ENCODE measurements at regions not wholly inside any gene's neighbourhood (a gene's known extent, or its start where the extent isn't known, plus 50 kb on each side); places are given as distances from the start of the nearest gene placed in this dataset.

DNA sequence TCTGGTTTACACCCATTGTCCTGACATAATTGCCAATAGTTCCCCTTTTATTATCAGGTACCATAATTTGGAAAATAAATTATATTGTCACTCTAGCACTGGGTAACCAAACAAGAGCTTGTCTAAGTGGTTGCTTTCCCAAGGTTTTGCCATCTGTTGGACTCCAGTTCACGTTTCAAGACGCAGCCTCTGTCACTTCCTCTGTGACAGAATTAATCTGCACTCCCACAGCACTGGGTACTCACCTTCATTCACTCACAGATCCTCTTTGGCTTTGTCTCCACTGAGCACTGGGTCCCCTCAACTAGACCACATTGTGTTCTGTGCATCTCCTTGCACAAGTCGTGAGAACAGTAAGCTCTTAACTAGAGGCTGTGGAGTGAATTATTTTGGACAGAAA is 123.6 kb upstream of the JUN start:
- no peaks in the 10 kb centered on the region for H3K27me3 ChIP-seq (ENCODE audit: insufficient read depth, insufficient read length)
- H3K4me3 ChIP-seq (ENCODE audit: insufficient read length, low read depth) = no peak overlapping the region
- H3K9me3 ChIP-seq (ENCODE audit: insufficient read depth, low read length) = no peaks in the 10 kb centered on the region
- H3K9ac ChIP-seq (ENCODE audit: insufficient read length, low read depth) = no peak overlapping the region
- TF ChIP-seq SUZ12 (IDR thresholded peaks at IDR 0.05; ENCODE audit: extremely low read depth, insufficient read depth, insufficient read length) (no peak), YY1 (IDR thresholded peaks at IDR 0.05; ENCODE audit: insufficient read depth, insufficient read length) (no peak), ZNF274 (IDR thresholded peaks at IDR 0.05; ENCODE audit: low read depth, low read length) (no peak)
- no peak for DNase-seq (ENCODE audit: low read depth, low spot score)
- H3K36me3 ChIP-seq (ENCODE audit: insufficient read depth, insufficient read length, low read length) = no peaks in the 10 kb centered on the region
- H3K4me1 ChIP-seq (ENCODE audit: insufficient read depth, insufficient read length) = peaks cover 6% of the 10 kb centered on the region

DNA sequence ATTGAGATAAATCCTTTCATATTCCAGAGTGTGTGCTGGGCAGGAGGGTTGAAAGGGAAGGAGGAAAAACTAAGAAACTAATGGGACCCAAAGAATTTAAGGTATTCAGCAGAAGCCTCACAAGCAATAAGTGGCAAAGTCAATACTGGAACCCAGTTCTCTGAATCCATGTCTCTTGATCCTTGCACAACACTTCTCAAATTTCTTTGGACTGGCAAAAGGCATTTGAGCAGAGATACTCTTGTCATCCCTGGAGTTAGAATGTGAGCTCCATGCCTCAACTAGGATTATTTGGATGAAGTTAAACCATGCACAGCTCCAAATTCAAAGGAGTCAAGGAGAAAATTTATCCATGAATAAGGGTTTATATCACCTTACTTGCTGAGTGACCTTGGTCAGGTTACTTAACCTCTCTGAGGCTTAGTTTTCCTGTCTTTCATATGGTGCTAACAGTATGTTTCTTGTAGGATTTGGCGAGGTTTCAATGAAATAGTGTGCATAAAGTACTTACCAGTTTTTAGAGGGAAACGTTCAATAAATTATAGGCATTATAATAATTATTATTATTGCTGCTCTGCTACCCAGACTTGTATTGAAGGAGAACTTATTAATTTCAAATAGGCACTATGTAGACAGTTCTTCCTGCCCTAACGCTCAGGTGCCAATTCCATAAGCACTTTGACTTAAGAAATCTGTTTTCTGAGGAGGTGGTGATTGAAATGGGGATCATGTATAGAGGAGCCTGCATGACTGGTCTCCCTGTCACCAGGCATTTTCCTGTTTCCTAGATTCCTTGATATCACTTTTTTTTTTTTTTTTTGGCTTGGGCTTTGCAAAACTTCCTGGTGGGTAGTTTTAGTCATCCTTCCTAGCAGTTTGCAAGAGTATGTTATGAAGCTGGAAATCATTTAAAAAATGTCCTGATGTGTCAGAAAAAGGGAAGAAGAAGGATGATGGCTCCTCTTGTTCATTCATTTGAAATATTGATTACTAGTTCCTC is 125.0 kb upstream of the JUN start:
- no peak for DNase-seq (ENCODE audit: low read depth, low spot score)
- no peak overlapping the region for H3K4me3 ChIP-seq (ENCODE audit: insufficient read length, low read depth)
- H3K27me3 ChIP-seq (ENCODE audit: insufficient read depth, insufficient read length) = no peaks in the 10 kb centered on the region
- H3K9ac ChIP-seq (ENCODE audit: insufficient read length, low read depth) = no peak overlapping the region
- H3K4me1 ChIP-seq (ENCODE audit: insufficient read depth, insufficient read length) = peaks cover 4% of the 10 kb centered on the region
- H3K36me3 ChIP-seq (ENCODE audit: insufficient read depth, insufficient read length, low read length) = no peaks in the 10 kb centered on the region
- TF ChIP-seq YY1 (IDR thresholded peaks at IDR 0.05; ENCODE audit: insufficient read depth, insufficient read length) (no peak), ZNF274 (IDR thresholded peaks at IDR 0.05; ENCODE audit: low read depth, low read length) (no peak), SUZ12 (IDR thresholded peaks at IDR 0.05; ENCODE audit: extremely low read depth, insufficient read depth, insufficient read length) (no peak)
- 0 out of 2 replicates have a peak, but pooled peaks cover 2% of the 10 kb centered on the region for H3K9me3 ChIP-seq (ENCODE audit: insufficient read depth, low read length)

- H3K4me3 ChIP-seq (ENCODE audit: insufficient read length, low read depth) = no peak overlapping the region
- no peak overlapping the region for H3K9ac ChIP-seq (ENCODE audit: insufficient read length, low read depth)
- H3K27me3 ChIP-seq (ENCODE audit: insufficient read depth, insufficient read length) = no peaks in the 10 kb centered on the region
- no peak for TF ChIP-seq ZNF274 (IDR thresholded peaks at IDR 0.05; ENCODE audit: low read depth, low read length)
- H3K9me3 ChIP-seq (ENCODE audit: insufficient read depth, low read length) = peaks cover 15% of the 10 kb centered on the region
- no peaks in the 10 kb centered on the region for H3K36me3 ChIP-seq (ENCODE audit: insufficient read depth, insufficient read length, low read length)
- peaks cover 2% of the 10 kb centered on the region for H3K4me1 ChIP-seq (ENCODE audit: insufficient read depth, insufficient read length)
- DNase-seq (ENCODE audit: low read depth, low spot score) = no peak
Observed at GRCh38 chr1:58909914-58910681, 126.3 kb upstream of the JUN start.

DNA sequence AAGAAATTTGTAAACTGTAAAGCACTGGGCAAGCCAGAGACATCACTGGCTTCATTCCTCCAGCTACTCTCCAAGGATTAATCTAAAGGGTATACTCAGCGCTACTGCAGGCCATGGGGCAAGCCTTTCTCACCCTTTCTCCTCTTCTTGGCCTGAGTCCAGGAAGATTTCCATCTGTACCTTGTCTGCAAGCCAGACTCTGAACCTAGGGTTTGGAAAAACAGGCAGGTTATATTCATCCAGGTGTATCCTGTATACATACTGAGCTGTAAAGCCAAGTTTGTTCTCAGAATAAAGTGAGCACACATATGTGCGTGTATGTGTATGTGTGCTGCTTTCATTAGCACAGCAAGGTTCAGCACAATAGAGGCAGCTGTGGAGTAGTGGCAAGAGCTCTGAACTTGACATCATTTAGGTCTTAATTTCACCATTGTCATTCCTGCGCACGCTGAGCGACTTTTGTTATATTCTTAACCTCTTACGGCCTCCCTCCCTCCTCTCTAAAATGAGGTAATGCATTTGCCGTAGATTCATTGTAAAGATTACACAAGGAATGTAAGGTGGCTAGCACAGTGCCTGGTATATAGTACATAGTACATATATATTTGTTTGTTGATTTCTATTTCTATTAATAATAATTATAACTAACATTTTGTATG is 128.1 kb upstream of the JUN start:
- Histone ChIP-seq H3K4me1 (ENCODE audit: insufficient read depth, insufficient read length) (no peaks in the 10 kb centered on the region), H3K27me3 (ENCODE audit: insufficient read depth, insufficient read length) (no peaks in the 10 kb centered on the region), H3K4me3 (ENCODE audit: insufficient read length, low read depth) (no peak overlapping the region), H3K9ac (ENCODE audit: insufficient read length, low read depth) (no peak overlapping the region), H3K9me3 (ENCODE audit: insufficient read depth, low read length) (peaks cover 23% of the 10 kb centered on the region), H3K36me3 (ENCODE audit: insufficient read depth, insufficient read length, low read length) (no peaks in the 10 kb centered on the region)
- DNase-seq (ENCODE audit: low read depth, low spot score) = no peak
- TF ChIP-seq SUZ12 (IDR thresholded peaks at IDR 0.05; ENCODE audit: extremely low read depth, insufficient read depth, insufficient read length) = no peak
- no peak for TF ChIP-seq ZNF274 (IDR thresholded peaks at IDR 0.05; ENCODE audit: low read depth, low read length)
- TF ChIP-seq YY1 (IDR thresholded peaks at IDR 0.05; ENCODE audit: insufficient read depth, insufficient read length) = no peak

GRCh38 chr1:58914925-58915324 is 131.1 kb upstream of the JUN start:
- peaks cover 23% of the 10 kb centered on the region for H3K9me3 ChIP-seq (ENCODE audit: insufficient read depth, low read length)
- no peak for DNase-seq (ENCODE audit: low read depth, low spot score)
- no peak for TF ChIP-seq SUZ12 (IDR thresholded peaks at IDR 0.05; ENCODE audit: extremely low read depth, insufficient read depth, insufficient read length)
- TF ChIP-seq ZNF274 (IDR thresholded peaks at IDR 0.05; ENCODE audit: low read depth, low read length) = no peak
- TF ChIP-seq YY1 (IDR thresholded peaks at IDR 0.05; ENCODE audit: insufficient read depth, insufficient read length) = no peak
- no peaks in the 10 kb centered on the region for H3K27me3 ChIP-seq (ENCODE audit: insufficient read depth, insufficient read length)
- no peak overlapping the region for H3K9ac ChIP-seq (ENCODE audit: insufficient read length, low read depth)
- H3K4me3 ChIP-seq (ENCODE audit: insufficient read length, low read depth) = no peak overlapping the region
- no peaks in the 10 kb centered on the region for H3K4me1 ChIP-seq (ENCODE audit: insufficient read depth, insufficient read length)
- H3K36me3 ChIP-seq (ENCODE audit: insufficient read depth, insufficient read length, low read length) = no peaks in the 10 kb centered on the region

- Histone ChIP-seq H3K9me3 (ENCODE audit: insufficient read depth, low read length) (peaks cover 23% of the 10 kb centered on the region), H3K4me3 (ENCODE audit: insufficient read length, low read depth) (no peak overlapping the region), H3K36me3 (ENCODE audit: insufficient read depth, insufficient read length, low read length) (no peaks in the 10 kb centered on the region), H3K4me1 (ENCODE audit: insufficient read depth, insufficient read length) (no peaks in the 10 kb centered on the region), H3K9ac (ENCODE audit: insufficient read length, low read depth) (no peak overlapping the region), H3K27me3 (ENCODE audit: insufficient read depth, insufficient read length) (no peaks in the 10 kb centered on the region)
- TF ChIP-seq ZNF274 (IDR thresholded peaks at IDR 0.05; ENCODE audit: low read depth, low read length) (no peak), YY1 (IDR thresholded peaks at IDR 0.05; ENCODE audit: insufficient read depth, insufficient read length) (no peak), SUZ12 (IDR thresholded peaks at IDR 0.05; ENCODE audit: extremely low read depth, insufficient read depth, insufficient read length) (no peak)
- DNase-seq (ENCODE audit: low read depth, low spot score) = no peak
Observed at GRCh38 chr1:58917436-58917835, 133.6 kb upstream of the JUN start.
